HG02884 (cell line): ENCODE measurements at regions not wholly inside any gene's neighbourhood (a gene's known extent, or its start where the extent isn't known, plus 50 kb on each side); places are given as distances from the start of the nearest gene placed in this dataset.

Experiments used
- ATAC-seq: cut with Tn5 transposase; IDR thresholded peaks from one replicate; pipeline ENCODE4 v1.9.1; 2021; ENCODE audit warnings: mild to moderate bottlenecking, moderate library complexity; ENCODE audit not compliant: unreplicated experiment

- ATAC-seq, result no peak
Measured at GRCh38 chr6:92840246-92840930, 579.0 kb downstream of the EPHA7 start.

GRCh38 chr6:92828788-92829187 lies 590.6 kb downstream of the EPHA7 start:
- ATAC-seq, result no peak

DNA sequence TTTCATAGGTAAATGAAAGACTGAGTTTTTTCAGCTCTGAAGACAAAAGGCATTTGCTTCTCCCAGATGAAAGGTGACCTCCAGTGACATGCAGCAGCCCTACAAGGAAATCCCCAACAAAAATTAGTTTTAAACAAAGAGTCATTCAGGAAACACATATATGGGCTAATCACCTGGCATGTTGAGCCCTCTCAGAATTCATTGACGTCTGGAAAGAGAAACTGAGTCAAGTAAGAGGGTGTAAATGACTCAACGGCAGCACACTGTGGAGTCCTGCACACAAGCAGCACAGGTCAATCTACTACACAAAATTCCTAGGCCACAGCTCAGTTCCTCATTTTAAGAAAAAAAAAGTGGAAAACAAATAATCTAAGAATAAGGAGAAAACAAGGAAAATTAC lies 592.3 kb downstream of the EPHA7 start:
- ATAC-seq, result no peak

GRCh38 chr6:92826633-92827032 lies 592.7 kb downstream of the EPHA7 start:
- ATAC-seq, result no peak

DNA sequence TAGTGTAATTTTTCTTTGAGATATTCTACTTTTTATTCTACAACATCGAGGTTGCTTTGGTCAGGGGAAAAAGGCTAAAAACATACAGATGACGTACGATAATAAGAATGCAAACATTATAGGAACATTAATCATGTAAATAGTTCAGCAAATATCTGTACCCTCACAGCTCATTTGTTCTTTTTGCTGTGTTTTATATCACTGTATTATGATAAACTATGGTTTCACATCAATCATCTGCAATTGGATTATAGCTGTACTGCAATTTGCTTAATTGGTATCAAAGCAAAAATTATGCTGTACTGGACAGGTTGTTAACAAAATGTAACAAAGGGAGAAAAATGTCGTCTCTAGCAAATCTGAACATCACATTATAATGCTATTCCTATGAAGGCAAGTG lies 597.1 kb downstream of the EPHA7 start:
- no peak for ATAC-seq

DNA sequence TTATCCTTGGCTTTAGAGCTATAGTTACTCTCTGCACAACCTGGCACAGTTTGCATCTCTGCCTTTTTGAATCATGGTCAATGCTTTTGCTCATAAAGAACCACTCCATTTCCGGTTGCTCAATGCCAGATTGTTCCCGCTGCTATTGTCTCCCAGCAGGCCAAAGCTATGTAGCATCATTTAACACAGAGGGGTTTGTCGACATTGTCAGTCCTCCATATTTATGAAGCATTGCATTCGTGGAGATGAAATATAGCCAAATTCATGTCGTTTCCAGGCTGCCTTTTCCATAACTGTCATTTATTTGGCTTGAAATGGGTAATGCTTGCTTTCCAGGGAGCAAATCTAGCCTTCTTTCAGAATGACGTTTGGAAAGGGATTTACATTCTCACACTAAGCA lies 598.8 kb downstream of the EPHA7 start:
- no peak for ATAC-seq

DNA sequence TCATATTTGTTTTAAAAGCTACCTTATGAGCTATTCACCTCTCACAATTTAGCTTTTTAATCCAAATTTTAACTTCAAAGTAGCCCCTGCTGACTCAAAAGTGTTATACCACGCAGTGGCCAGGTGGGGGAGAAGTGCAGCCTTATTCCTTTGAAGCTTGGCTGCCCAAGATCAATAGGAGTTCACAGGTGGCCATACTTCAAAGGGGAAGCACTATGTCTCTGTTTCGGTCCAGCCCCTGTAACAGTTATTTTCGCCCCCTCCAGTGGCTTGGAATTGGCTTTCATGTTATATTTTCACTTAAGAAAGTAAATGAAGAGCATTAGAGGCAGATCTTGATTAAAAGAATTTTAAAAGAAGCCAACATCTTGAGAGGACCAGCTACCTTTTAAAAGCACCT lies 608.4 kb downstream of the EPHA7 start:
- peak; percentile 99 for ATAC-seq

DNA sequence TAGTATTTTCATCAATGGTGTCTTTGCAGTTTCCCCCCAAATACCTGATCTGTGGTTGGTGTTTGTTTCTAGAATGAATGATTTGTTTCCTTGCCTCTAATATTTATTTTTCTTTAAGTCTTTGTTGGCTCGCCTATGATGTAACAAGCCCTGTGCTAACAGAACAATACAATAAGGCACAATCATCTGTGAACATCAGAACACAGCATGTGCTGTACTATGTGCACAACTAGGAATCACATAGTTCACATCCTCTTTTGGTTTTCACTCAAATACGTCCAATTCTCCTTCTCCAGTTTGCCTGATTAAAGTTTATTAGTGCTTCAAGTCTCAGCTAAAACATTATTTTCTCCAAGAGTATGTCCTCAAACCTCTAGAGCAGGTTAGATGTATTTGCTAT lies 613.1 kb downstream of the EPHA7 start:
- no peak for ATAC-seq

GRCh38 chr6:92791403-92791802 lies 628.0 kb downstream of the EPHA7 start:
- no peak for ATAC-seq

DNA sequence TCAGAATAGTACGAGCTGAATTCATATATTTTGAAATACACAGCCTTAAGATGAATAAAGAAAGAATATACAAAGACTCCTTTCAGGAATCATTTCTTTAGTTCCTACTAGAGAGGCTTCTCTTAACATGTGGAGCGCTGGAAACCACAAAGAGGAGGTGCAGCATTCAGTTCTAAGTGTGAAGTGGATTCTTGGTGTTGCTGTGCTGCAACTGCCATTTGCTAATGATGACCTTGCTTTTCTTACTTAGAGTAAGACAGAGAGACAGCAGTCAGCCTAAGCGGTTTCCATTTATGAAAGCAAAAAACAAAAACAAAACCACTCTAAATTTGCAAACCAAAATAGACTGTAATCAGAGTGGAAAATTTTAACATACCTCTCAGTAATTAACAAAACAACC lies 629.0 kb downstream of the EPHA7 start:
- ATAC-seq, result no peak

GRCh38 chr6:92784235-92784634 lies 635.1 kb downstream of the EPHA7 start:
- ATAC-seq, result no peak

DNA sequence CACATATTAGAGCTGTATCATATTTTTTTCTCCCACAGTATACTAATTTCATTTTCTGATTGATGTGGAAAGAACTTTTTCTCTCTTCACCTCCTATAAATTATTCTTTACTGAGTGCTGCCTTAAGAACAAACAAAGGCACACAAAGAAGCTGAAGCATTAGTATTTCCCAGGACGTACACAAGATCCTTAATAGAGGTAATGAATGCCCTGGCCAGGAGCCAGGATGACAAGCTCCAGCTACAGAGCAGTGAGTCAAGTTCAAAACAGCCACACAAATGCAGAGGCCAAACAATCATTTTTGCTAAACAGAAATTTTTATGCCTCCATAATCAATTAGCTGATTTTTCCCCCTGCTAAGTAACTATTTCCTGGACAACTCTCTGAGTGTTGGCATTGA lies 639.6 kb downstream of the EPHA7 start:
- ATAC-seq, result no peak

DNA sequence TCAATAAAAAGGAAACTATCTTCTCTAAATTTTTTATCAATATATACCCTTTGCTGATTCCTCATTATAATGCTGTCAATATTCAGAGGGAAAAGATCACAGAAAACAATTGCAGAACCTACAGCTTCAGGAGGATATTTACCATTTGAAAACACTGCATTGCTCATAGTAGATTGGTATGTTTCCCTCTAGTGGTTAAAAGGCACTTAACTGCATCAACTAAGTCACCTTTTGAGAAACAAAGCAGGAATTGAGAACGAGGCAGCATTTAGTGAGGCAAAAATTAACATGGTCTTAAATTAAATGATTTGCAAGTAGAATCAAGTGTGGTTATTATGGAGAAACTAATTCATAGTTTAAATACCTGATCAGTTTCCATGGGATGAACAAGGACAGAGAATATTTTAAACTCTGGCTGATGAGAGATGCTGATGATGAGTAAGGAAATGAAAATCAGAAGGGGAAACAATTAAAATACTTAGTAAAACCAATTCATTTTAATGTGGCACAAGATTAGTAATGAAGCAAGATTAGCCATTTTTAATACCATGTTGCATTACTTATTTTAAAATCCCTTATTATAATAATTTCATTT lies 642.1 kb downstream of the EPHA7 start:
- ATAC-seq, result no peak

GRCh38 chr6:92770540-92770939 lies 648.8 kb downstream of the EPHA7 start:
- no peak for ATAC-seq

DNA sequence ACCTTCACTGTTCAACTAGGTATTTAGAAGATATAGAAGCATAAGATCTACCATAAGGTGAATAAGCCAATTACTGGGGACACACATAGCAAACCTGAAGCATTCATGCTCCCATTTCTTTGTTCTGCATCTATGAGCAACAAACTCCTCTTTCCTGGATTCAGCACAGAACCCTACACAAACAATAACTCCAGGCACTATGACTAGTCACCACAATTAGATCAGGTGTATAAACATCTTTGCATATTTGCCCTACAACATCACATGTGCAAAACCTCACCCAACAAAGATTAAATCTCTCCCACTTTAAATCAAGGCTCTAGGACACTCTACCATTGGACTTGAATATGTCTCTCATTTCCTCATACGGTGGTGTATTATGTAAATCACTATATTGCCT lies 652.3 kb downstream of the EPHA7 start:
- no peak for ATAC-seq

DNA sequence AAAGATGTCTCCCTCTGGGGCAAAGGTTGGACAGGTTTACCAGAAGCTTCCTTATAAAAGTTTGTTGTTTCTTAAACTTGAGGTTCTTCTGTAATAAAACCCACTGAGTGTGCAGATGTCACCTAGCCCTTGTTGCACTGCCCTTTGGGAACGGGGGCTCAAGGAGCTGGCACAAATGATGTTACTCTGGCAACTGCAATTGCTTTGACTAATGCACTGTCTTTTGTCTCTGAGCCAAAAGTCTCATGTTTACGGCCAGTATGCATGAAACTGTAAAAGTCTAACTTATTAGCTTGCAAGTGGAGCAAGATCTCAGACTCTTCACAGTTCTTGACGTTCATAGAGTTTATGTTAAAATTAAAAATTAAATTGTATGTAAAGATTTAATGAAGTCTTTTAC lies 655.7 kb downstream of the EPHA7 start:
- no peak for ATAC-seq

DNA sequence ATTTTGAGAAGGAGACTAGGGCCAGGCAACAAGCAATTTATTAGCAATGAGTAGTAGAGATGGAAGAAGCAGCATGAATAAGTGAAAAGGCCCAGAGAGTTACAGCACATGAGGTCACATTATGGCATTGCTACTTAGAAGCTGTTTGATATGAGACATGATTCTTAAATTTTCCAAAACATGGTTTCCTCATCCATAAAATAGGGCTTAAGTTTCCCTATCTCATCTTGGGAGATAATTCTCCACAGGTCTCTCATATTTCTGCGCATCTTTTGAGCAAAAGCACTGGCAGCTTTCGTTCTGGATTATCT lies 656.1 kb downstream of the EPHA7 start:
- ATAC-seq, result no peak

DNA sequence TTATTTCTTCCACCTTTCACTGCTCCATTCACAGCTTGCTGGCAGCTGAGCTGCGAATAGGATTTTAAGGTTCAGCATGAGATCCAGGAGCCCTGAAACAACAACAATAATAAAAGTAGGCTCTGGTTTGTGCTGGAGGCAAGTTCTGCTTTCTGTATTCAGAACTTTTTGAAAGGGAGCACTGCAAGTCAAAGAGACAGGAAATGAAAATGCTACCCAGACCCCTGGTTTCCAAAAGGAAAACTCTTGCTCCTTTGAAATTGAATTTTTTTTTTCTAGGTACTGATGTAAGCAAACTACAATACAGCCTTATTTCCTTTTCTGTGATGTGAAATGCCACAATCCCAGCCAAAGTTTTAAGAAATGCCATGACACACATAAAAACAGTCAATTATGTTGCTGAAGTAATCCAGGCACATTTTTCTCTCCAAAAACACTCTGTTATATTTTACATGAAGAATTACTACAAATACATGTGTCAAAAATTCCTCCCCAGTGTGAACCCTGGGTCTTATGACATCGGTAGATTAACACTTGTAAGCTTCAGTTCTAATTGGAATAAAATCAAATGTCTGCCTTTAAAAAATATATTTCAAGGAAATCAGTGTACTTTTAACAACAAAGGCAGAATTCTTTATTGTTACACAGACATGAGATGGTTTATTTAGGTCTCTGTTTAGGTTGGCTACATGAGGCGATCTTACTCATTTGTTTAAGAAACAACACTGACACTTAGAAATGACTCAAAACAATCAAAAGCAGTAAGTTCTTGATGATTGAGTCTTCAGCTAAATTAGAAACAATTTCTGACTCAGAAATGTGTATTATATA lies 656.7 kb downstream of the EPHA7 start:
- ATAC-seq, result no peak

DNA sequence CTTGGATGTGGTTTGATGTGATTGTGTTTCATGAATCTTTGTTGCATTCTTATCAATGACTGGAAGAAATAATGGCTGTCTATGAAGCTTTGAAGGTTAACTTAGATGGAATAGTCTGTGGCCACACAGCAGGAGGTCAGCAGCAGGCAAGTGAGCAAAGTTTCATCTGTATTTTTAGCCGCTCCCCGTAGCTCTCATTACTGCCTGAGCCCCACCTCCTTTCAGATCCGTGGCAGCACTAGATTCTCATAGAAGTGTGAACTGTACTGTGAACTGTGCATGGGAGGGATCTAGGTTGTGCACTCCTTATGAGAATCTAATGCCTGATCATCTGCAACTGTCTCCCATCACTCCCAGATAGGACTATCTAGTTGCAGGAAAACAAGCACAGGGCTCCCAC lies 660.2 kb downstream of the EPHA7 start:
- ATAC-seq, result no peak

DNA sequence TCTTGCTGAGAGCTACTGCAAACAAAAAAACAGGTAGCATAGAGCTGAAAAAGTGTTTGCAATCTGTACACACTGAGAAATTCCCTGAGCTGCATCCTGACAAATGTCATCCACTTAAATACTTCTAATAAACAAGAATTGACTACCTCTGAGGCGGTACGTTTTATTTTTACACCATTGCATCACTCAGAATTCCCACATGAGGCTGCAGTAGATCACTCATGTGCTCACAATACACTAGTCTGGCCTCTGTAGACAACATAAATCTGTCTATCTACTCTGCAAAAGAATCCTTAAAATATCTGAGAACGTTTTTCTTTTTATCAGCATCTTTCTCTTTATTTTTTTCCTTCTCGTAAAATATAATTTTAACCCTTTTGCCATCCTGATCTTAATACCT lies 661.4 kb downstream of the EPHA7 start:
- ATAC-seq, result no peak

GRCh38 chr6:92756912-92757311 lies 662.4 kb downstream of the EPHA7 start:
- ATAC-seq, result no peak

GRCh38 chr6:92753956-92754355 lies 665.4 kb downstream of the EPHA7 start:
- ATAC-seq, result no peak
